ENCODE measurements at regions not wholly inside any gene's neighbourhood (a gene's known extent, or its start where the extent isn't known, plus 50 kb on each side); places are given as distances from the start of the nearest gene placed in this dataset.
A peak's percentile ranks its signal among the peaks of the same experiment; 100 is the strongest.

DNA sequence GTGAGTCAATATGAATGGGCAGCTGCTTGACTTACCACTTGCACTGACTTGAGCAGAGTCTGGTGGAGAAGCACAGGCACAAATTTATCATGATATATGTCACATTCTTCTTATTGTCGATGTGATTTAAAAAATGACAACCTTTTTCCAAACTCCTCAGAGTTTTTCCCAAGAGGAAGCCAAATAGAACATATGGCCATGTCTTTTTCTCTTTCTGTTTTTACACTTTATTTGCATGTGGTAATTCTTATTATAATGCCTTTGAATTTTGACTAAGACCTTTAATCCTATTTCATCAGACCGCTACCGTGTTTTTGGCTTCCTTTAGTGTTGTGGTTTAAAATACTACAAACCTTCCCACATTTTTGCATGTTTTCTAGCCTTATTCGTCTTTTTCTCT lies 666.2 kb downstream of the PDCD6IP start:
- intact Hi-C loops (cut with DNase I), result no loop called here
- H3K4me3 ChIP-seq, result no peak overlapping the region
- H3K27me3 ChIP-seq, result no peaks in the 10 kb centered on the region
- no peaks in the 10 kb centered on the region for H3K4me1 ChIP-seq
- TF ChIP-seq, protein P1, sequence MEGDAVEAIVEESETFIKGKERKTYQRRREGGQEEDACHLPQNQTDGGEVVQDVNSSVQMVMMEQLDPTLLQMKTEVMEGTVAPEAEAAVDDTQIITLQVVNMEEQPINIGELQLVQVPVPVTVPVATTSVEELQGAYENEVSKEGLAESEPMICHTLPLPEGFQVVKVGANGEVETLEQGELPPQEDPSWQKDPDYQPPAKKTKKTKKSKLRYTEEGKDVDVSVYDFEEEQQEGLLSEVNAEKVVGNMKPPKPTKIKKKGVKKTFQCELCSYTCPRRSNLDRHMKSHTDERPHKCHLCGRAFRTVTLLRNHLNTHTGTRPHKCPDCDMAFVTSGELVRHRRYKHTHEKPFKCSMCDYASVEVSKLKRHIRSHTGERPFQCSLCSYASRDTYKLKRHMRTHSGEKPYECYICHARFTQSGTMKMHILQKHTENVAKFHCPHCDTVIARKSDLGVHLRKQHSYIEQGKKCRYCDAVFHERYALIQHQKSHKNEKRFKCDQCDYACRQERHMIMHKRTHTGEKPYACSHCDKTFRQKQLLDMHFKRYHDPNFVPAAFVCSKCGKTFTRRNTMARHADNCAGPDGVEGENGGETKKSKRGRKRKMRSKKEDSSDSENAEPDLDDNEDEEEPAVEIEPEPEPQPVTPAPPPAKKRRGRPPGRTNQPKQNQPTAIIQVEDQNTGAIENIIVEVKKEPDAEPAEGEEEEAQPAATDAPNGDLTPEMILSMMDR (IDR thresholded peaks at IDR 0.05), result no peak
- no peaks in the 10 kb centered on the region for H3K36me3 ChIP-seq
- H3K27ac ChIP-seq, result no peak overlapping the region
- H3K9me3 ChIP-seq, result peaks cover 0 to 5% of the 10 kb centered on the region in 2 donors
- no peak for DNase-seq (ENCODE audit: low spot score in 2 of 2)

DNA sequence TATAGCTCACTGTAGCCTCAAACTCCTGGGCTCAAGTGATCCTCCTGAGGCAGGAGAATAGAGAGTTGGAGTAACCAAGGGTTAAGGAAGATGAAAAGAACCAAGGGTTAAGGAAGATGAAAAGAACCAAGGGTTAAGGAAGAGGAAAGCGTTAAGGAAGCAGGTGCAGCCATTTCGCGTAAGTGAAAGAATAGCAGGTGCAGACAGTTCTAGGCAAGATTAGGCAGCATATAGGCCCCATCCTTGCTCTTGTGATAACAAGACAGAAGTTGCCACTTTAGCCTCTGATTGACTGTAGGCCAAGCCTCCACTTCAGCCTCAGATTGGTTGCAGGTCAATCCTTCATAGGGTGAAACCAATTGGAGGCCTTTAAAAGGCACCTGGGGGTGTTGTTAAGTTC lies 677.4 kb downstream of the PDCD6IP start:
- Histone ChIP-seq H3K9me3 (peaks cover 0 to 4% of the 10 kb centered on the region in 2 donors), H3K4me3 (no peak overlapping the region), H3K27ac (no peak overlapping the region), H3K4me1 (no peaks in the 10 kb centered on the region), H3K36me3 (no peaks in the 10 kb centered on the region), H3K27me3 (no peaks in the 10 kb centered on the region)
- TF ChIP-seq, protein P1 (IDR thresholded peaks at IDR 0.05), result no peak
- DNase-seq (ENCODE audit: low spot score in 2 of 2), result no peak
- intact Hi-C loops (cut with DNase I), result no loop called here

DNA sequence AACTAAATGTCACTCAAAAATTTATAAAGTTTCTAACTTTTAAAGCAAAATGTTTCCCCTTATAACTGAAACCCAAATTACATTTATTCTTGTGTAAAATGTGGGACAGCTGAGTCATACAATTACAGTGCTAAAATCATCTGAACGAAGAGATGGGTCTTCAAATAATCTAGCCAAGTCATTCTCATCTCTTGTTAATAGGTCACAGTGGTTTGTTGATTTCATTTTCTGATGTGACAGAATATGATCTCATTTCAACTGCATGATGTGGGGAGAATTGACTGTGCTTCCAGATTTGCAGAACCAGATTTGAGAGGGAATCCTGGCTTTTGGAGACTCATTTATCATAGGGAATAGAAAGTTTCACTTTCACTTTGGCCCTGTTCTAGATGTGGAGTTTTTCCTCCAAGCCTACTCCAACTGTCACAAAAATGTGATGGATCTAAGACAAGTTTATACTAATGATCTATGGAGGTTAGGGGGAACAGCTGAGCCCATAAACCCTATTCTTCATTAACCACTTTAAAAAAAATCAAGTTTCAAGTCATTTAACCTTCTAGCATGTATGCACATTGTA lies 685.0 kb downstream of the PDCD6IP start:
- H3K4me3 ChIP-seq, result peak overlapping the region; percentile 2 to 46
- TF ChIP-seq, protein P1 (IDR thresholded peaks at IDR 0.05), result no peak

DNA sequence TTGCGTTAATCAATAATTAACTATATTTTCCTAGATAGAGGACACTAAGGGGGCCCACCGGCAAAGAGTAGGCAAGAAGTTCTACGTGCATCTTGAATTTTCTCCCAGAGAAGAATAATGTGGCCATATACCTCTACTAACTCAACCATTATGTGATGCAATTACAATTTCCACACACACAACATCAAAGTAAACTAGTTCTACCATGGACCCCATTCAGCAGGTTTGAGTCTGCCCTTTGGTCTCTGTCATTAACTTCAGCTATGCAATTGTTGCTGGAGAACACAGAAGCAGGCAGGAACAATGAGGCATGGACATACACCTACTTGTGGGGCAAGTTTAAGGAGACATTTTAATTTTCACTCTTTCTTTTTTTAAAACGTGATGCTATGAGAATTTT lies 705.9 kb downstream of the PDCD6IP start:
- DNase-seq (ENCODE audit: low spot score in 2 of 2), result no peak
- intact Hi-C loops (cut with DNase I), result no loop called here

More for the DNA sequence above, 685.0 kb downstream of the PDCD6IP start:
- H3K27ac ChIP-seq, result no peak overlapping the region
- no peak for DNase-seq (ENCODE audit: low spot score in 2 of 2)
- intact Hi-C loops (cut with DNase I), result no loop called here
- no peaks in the 10 kb centered on the region for H3K27me3 ChIP-seq
- H3K4me1 ChIP-seq, result no peaks in the 10 kb centered on the region
- H3K36me3 ChIP-seq, result no peaks in the 10 kb centered on the region
- no peaks in the 10 kb centered on the region for H3K9me3 ChIP-seq

DNA sequence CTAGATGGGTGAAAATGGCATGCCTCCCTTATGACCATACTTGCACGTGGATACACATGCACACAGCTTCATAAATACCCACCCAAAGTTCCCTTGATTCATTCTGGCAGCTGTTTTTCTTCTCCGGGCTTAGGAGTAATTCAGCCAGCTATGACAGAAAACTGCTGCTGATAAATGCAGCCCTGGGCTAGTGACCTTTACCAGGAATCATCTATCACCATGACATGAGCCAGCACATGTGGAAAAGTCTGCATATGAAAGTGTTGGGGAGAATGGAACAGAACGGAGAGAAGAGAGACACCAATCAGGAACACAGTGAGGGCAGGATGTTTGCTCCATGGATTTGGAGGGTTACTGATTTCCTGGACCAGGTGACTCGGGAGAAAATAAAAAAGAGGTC lies 706.3 kb downstream of the PDCD6IP start:
- H3K27me3 ChIP-seq, result no peaks in the 10 kb centered on the region
- no peak for DNase-seq (ENCODE audit: low spot score in 2 of 2)
- H3K4me1 ChIP-seq, result no peaks in the 10 kb centered on the region
- TF ChIP-seq, protein P1 (IDR thresholded peaks at IDR 0.05), result no peak
- H3K4me3 ChIP-seq, result no peak overlapping the region
- intact Hi-C loops (cut with DNase I), result no loop called here
- no peaks in the 10 kb centered on the region for H3K9me3 ChIP-seq
- no peak overlapping the region for H3K27ac ChIP-seq
- H3K36me3 ChIP-seq, result no peaks in the 10 kb centered on the region

More for the DNA sequence above, 705.9 kb downstream of the PDCD6IP start:
- Histone ChIP-seq H3K9me3 (no peaks in the 10 kb centered on the region), H3K36me3 (no peaks in the 10 kb centered on the region), H3K4me3 (no peak overlapping the region), H3K27me3 (no peaks in the 10 kb centered on the region), H3K27ac (no peak overlapping the region), H3K4me1 (no peaks in the 10 kb centered on the region)
- TF ChIP-seq, protein P1 (IDR thresholded peaks at IDR 0.05), result no peak

DNA sequence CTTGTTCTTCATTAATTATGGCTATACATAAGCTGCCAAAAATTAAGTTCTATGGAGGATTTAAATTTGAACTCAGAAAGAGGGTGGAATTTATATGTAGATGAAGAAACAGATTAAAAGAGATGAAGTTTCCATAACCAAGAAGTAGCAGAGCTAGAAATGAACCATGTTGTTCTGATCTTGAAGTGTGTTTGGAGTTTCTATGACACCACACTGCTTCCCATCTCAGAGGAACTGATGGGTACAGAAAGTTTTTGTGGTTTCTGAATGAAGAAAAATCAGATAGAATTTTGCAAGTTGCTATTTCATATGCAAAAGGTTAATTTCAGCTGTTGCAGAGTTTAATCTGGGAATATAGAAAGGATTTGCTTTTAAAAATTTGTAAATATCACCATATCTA lies 710.3 kb downstream of the PDCD6IP start:
- TF ChIP-seq, protein P1 (IDR thresholded peaks at IDR 0.05), result no peak
- no peak for DNase-seq (ENCODE audit: low spot score in 2 of 2)
- intact Hi-C loops (cut with DNase I), result no loop called here
- Histone ChIP-seq H3K4me1 (no peaks in the 10 kb centered on the region), H3K36me3 (no peaks in the 10 kb centered on the region), H3K27me3 (no peaks in the 10 kb centered on the region), H3K27ac (no peak overlapping the region), H3K9me3 (no peaks in the 10 kb centered on the region), H3K4me3 (no peak overlapping the region)

Measured in ascending aorta (tissue), 2 donors.